Bronchial epithelial cell (primary cell): ENCODE measurements at regions not wholly inside any gene's neighbourhood (a gene's known extent, or its start where the extent isn't known, plus 50 kb on each side); places are given as distances from the start of the nearest gene placed in this dataset.
"Not testable (repeated sequence)": the region's sequence is repeated elsewhere in the genome, so short reads cannot be mapped to it uniquely, and the experiment has no call there.

ENCODE experiments used
- DNase-seq: peaks from one replicate; pipeline ENCODE4 v3.0.0-alpha.2; 2010; ENCODE audit warnings: low read depth
- FAIRE-seq: peaks from 2 replicates; lab custom pipeline; 2011; peaks lifted over from hg19 to GRCh38; lab: Jason Lieb, UNC
- H3K27me3 ChIP-seq: 2 replicates; pipeline ENCODE4 v1.5.1; 2011; ENCODE audit warnings: low read length; ENCODE audit not compliant: control insufficient read depth, insufficient read depth
- H3K36me3 ChIP-seq: 2 replicates; pipeline ENCODE4 v1.5.1; 2011; ENCODE audit warnings: low read length; ENCODE audit not compliant: control insufficient read depth, insufficient read depth
- H3K4me3 ChIP-seq: 2 replicates; pipeline ENCODE4 v1.5.1; 2011; ENCODE audit warnings: mild to moderate bottlenecking, low read depth, low read length, control low read depth
- TF ChIP-seq, protein P1 (sequence below): IDR thresholded peaks from 2 replicates; pipeline ENCODE4 v1.5.1; 2011; ENCODE audit warnings: mild to moderate bottlenecking, moderate library complexity, low read length, control low read depth, inconsistent platforms; ENCODE audit not compliant: insufficient read depth, severe bottlenecking

GRCh38 chr14:106475214-106475613, 948.8 kb downstream of the TMEM121 start:
- H3K4me3 ChIP-seq, DNase-seq, FAIRE-seq, H3K36me3 ChIP-seq, H3K27me3 ChIP-seq: not testable (repeated sequence)

- not testable (repeated sequence) for FAIRE-seq, H3K4me3 ChIP-seq, H3K27me3 ChIP-seq, H3K36me3 ChIP-seq, DNase-seq
These were observed 951.2 kb downstream of the TMEM121 start for GRCh38 chr14:106477600-106477999.

DNA sequence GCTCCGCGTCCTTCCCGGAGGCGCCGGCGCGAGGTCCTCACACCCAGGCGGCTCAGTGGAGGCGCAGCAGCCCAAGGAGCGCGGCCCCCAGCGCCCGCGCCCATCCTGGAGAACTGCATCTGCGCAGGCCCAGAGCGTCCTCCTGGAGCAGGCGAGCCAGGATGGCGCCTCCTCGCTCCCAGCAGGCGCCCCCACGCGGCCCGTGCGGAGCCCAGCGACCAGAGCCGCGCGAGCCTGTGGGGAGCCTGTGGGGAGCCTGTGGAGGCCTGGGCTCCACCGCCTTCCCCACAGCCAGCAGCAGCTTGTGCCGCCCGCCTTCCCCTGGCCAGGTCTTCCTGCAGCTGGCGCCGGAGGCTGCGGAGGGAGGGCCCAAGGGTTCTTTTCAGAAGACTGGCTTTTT, 953.9 kb downstream of the TMEM121 start:
- DNase-seq, H3K36me3 ChIP-seq, H3K27me3 ChIP-seq, FAIRE-seq, H3K4me3 ChIP-seq: not testable (repeated sequence)

GRCh38 chr14:106482213-106482612, 955.8 kb downstream of the TMEM121 start:
- DNase-seq, FAIRE-seq, H3K4me3 ChIP-seq, H3K36me3 ChIP-seq, H3K27me3 ChIP-seq: not testable (repeated sequence)

DNA sequence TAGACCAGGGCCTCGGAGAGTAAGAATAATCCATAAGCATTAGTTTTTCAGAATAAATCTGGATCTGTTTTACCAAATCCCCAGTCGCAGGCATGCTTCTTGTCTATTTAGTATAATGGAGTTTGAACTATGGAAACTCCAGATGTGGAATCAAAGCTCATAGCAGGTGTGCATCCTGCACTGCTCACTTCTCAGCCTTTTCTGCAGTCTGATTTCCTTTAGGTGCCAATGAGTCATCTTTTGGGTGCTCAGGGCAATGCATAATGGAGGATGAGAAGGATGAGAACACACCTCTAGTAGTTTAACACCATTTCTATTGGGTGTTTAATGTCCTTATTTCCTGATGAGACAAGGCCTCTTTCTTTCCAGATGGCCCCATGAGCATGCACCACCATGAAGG, 961.2 kb downstream of the TMEM121 start:
- no peak overlapping the region for H3K4me3 ChIP-seq
- TF ChIP-seq, protein P1, sequence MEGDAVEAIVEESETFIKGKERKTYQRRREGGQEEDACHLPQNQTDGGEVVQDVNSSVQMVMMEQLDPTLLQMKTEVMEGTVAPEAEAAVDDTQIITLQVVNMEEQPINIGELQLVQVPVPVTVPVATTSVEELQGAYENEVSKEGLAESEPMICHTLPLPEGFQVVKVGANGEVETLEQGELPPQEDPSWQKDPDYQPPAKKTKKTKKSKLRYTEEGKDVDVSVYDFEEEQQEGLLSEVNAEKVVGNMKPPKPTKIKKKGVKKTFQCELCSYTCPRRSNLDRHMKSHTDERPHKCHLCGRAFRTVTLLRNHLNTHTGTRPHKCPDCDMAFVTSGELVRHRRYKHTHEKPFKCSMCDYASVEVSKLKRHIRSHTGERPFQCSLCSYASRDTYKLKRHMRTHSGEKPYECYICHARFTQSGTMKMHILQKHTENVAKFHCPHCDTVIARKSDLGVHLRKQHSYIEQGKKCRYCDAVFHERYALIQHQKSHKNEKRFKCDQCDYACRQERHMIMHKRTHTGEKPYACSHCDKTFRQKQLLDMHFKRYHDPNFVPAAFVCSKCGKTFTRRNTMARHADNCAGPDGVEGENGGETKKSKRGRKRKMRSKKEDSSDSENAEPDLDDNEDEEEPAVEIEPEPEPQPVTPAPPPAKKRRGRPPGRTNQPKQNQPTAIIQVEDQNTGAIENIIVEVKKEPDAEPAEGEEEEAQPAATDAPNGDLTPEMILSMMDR = no peak
- H3K27me3 ChIP-seq = no peaks in the 10 kb centered on the region
- DNase-seq (no peak), FAIRE-seq (no peak)
- no peaks in the 10 kb centered on the region for H3K36me3 ChIP-seq

DNA sequence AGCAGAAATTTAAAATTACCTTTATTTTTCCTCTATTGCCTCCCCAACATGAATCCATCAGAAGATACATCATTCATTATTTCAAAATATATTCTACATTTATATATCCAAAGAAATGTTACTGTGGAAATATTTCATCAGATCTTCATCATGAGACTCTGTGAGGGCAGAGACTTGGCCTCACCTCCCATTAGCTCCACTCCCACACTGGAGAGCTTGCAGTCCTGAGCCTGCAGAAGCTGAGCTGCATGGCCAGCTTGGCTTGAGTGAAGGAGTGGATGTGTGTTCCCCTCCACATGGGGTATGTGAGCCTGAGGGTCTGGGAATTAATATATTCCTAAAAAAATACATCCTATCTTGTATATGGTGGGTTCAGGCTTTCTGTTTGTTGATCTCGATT, 961.9 kb downstream of the TMEM121 start:
- DNase-seq (no peak), FAIRE-seq (no peak)
- TF ChIP-seq, protein P1 = no peak

DNA sequence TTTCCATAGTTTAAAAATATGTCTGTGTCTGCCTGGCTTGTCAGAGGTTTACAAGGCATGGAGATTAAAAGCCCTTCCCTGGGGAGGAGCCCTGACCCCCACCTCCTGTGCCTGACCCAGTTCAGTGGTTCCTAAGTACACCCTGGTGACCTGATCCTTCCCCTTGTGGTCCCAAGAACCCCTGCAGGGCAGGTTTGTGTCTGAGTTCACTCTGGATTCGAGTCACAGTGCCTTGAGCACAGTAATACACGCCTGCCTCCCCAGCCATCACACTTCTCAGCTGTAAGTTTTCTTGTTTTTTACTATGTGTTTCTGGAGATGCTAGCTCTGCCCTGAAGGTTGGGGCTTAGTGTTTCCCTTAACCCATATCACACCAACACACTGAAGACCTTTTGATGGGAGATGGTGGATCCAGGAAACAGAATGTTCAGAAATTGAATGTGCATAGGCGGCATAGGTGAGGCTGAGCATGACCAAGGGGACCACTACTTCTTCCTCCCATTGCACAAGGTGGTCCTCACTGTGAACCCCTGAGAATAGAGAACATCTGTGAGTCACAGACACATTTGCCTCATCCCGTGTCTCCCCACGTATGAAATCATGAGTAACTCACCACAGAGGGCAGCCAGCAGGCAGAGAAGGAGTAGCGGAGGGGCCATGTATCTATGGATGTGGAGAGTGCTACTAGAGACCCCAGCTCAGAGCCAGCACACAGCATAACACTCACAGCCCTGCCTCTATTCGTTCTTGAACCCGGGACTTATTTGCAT, 962.9 kb downstream of the TMEM121 start:
- TF ChIP-seq, protein P1 = no peak
- DNase-seq (no peak), FAIRE-seq (no peak)

More for the DNA sequence above, 961.9 kb downstream of the TMEM121 start:
- no peaks in the 10 kb centered on the region for H3K36me3 ChIP-seq
- H3K27me3 ChIP-seq = no peaks in the 10 kb centered on the region
- H3K4me3 ChIP-seq = no peak overlapping the region

DNA sequence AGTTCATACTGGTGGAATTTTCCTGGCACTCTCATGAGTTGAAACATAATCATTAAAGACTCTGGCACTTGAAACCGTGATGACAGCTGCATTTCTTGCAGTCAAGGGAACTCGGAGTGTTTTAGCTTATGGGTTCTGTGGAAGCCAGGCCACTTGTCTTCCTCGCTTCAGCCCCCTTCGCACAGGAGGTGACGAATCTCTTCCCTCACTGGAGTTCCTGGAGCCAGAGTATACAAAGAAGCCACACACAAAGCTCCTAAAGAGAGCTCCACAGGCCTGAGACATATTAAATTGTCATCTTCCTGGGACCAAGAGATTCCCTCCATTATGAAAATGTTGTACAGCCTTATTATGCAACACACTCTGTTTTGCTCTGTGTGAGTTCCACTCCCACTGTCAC, 964.1 kb downstream of the TMEM121 start:
- Histone ChIP-seq H3K27me3 (no peaks in the 10 kb centered on the region), H3K4me3 (no peak overlapping the region), H3K36me3 (no peaks in the 10 kb centered on the region)
- FAIRE-seq (no peak), DNase-seq (no peak)
- TF ChIP-seq, protein P1 = no peak

More for the DNA sequence above, 962.9 kb downstream of the TMEM121 start:
- H3K4me3 ChIP-seq = no peak overlapping the region
- no peaks in the 10 kb centered on the region for H3K36me3 ChIP-seq
- no peaks in the 10 kb centered on the region for H3K27me3 ChIP-seq
